ENCODE measurements at regions not wholly inside any gene's neighbourhood (a gene's known extent, or its start where the extent isn't known, plus 50 kb on each side); places are given as distances from the start of the nearest gene placed in this dataset.
"Not testable (repeated sequence)": the region's sequence is repeated elsewhere in the genome, so short reads cannot be mapped to it uniquely, and the experiment has no call there.

DNA sequence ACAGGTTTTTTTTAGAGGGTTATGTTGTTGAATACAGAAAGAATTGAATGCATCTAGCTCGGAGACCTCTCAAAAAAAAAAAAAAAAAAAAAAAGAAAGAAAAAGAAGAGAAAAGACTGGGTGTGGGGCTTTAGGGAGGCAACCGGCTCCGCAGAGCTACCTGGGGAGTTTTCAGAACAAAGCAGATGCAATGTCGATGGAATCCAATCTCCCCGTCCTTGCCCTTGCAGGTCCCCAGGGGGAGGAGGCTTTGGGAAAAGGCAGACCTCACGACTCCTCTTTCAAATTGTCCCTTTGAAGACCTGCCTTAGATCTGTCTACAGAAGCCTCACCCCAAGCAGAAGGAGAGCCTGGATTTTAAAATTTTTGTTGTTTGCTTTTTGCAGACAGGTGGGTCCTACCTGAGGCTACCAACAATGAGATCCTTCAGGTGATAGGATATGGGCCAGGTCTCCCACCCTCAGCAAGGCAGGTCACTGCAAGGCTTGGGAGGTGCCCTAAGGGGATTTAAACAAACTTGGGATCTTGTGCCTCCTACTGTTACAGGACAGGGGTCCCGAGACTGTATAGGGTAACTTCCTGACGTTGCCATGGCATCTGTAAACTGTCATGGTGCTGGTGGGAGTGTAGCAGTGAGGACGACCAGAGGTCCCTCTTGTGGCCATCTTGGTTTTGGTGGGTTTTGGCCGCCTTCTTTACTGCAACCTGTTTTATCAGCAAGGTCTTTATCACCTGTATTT is 75.2 kb upstream of the PRKX start:
- intact Hi-C loops (cut with DNase I) = no loop called here
- H3K9me3 ChIP-seq = no peaks in the 10 kb centered on the region
- WGBS = 10% methylated on average over 10 of the region's 10 CpGs
- H3K4me3 ChIP-seq = no peak overlapping the region
- no peak for DNase-seq (ENCODE audit: low spot score)
- no peak overlapping the region for H3K27ac ChIP-seq
- no peaks in the 10 kb centered on the region for H3K27me3 ChIP-seq (replicated peaks; ENCODE audit: insufficient read depth)
- H3K36me3 ChIP-seq = no peaks in the 10 kb centered on the region
- no peak for TF ChIP-seq POLR2AphosphoS5 (IDR thresholded peaks at IDR 0.05)
- TF ChIP-seq, protein P1, sequence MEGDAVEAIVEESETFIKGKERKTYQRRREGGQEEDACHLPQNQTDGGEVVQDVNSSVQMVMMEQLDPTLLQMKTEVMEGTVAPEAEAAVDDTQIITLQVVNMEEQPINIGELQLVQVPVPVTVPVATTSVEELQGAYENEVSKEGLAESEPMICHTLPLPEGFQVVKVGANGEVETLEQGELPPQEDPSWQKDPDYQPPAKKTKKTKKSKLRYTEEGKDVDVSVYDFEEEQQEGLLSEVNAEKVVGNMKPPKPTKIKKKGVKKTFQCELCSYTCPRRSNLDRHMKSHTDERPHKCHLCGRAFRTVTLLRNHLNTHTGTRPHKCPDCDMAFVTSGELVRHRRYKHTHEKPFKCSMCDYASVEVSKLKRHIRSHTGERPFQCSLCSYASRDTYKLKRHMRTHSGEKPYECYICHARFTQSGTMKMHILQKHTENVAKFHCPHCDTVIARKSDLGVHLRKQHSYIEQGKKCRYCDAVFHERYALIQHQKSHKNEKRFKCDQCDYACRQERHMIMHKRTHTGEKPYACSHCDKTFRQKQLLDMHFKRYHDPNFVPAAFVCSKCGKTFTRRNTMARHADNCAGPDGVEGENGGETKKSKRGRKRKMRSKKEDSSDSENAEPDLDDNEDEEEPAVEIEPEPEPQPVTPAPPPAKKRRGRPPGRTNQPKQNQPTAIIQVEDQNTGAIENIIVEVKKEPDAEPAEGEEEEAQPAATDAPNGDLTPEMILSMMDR (IDR thresholded peaks at IDR 0.05) = no peak
- no peak for TF ChIP-seq POLR2A (IDR thresholded peaks at IDR 0.05)
- H3K4me1 ChIP-seq (replicated peaks) = no peaks in the 10 kb centered on the region

DNA sequence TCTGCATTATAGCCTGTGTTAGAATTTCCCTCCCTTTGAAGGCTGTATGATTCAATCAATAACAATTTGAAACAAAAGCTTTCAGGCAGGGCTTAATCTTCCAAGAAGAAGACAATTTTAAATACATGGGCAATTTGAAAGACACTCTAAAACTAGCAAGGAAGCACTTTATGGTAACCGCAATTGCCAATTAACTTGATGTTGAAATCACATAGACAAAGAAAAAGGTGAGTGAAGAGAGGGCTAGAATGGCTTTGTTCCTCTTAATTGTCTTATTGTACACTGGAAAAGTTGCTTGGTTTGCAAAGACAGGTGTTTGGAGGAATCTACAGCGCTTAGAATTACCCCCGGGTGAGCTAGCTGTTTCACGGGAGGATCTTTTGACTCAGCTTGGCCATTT is 74.4 kb upstream of the PRKX start:
- 33% methylated on average over 4 of the region's 4 CpGs for WGBS
- no peaks in the 10 kb centered on the region for H3K4me1 ChIP-seq (replicated peaks)
- TF ChIP-seq, protein P1 (IDR thresholded peaks at IDR 0.05) = no peak
- TF ChIP-seq POLR2A (IDR thresholded peaks at IDR 0.05) (no peak), POLR2AphosphoS5 (IDR thresholded peaks at IDR 0.05) (no peak)
- intact Hi-C loops (cut with DNase I) = no loop called here
- no peaks in the 10 kb centered on the region for H3K36me3 ChIP-seq
- no peak overlapping the region for H3K27ac ChIP-seq
- H3K9me3 ChIP-seq = no peaks in the 10 kb centered on the region
- no peaks in the 10 kb centered on the region for H3K27me3 ChIP-seq (replicated peaks; ENCODE audit: insufficient read depth)
- DNase-seq (ENCODE audit: low spot score) = no peak
- H3K4me3 ChIP-seq = no peak overlapping the region

DNA sequence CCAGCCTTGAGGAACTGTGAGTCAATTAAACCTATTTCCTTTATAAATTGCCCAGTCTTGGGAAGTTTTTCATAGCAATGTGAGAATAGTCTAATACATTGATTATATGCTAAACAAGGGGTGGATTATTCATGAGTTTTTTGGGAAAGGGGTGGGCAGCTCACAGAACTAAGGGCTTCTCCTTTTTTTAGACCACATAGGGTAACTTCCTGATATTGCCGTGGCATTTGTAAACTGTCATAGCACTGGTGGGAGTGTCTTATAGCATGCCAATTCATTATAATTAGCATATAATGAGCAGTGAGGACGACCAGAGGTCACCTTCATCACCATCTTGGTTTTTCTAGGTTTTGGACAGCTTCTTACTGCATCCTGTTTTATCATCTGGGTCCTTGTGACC is 72.4 kb upstream of the PRKX start:
- 73% methylated on average over 2 of the region's 2 CpGs for WGBS
- H3K27me3 ChIP-seq (replicated peaks; ENCODE audit: insufficient read depth); H3K4me1 ChIP-seq (replicated peaks); H3K9me3 ChIP-seq; H3K36me3 ChIP-seq; DNase-seq (ENCODE audit: low spot score); intact Hi-C loops (cut with DNase I); H3K4me3 ChIP-seq; H3K27ac ChIP-seq: not testable (repeated sequence)

DNA sequence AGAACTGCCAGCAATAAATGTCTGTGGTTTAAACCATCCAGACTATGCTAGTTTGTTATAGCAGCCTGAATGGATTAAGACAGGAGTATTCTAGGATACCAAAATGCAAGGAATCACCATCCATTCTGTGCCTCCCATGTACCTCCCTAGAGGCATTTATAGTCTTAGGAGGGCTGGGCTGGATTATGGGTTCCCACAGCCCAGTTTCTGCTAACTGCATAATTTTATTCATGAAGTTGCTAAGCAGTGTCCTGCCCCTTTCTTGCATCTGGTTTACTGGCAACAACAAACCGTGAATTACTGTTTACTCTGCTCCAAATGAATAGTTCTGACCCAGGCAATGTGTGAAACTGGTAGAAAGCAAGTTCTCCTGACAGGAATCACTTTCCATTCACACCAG is 67.1 kb upstream of the PRKX start:
- H3K36me3 ChIP-seq = no peaks in the 10 kb centered on the region
- TF ChIP-seq, protein P1 (IDR thresholded peaks at IDR 0.05) = no peak
- TF ChIP-seq POLR2A (IDR thresholded peaks at IDR 0.05) = no peak
- TF ChIP-seq POLR2AphosphoS5 (IDR thresholded peaks at IDR 0.05) = no peak
- DNase-seq (ENCODE audit: low spot score) = no peak
- no peaks in the 10 kb centered on the region for H3K27me3 ChIP-seq (replicated peaks; ENCODE audit: insufficient read depth)
- H3K4me3 ChIP-seq = no peak overlapping the region
- H3K9me3 ChIP-seq = no peaks in the 10 kb centered on the region
- H3K4me1 ChIP-seq (replicated peaks) = no peaks in the 10 kb centered on the region
- intact Hi-C loops (cut with DNase I) = no loop called here
- H3K27ac ChIP-seq = no peak overlapping the region
- WGBS = 0% methylated on average over 1 of the region's 1 CpG

DNA sequence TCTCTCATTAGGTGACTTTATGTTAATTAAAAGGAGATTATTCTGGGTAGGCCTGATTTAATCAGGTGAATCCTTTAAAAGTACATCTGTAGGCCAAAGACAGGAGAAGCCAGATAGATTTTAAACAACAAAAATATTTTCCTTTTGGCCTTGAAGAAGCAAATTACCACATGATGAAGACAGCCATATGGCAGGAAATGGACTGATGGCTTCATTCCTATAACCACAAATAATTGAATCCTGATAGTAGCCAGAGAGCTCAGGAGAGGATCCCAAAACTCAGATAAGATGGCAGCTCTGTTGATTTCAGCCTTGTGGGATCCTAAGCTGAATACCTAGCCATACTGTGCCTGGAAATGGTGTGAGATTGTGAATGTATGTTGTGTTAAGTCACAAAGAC is 66.1 kb upstream of the PRKX start:
- no peaks in the 10 kb centered on the region for H3K36me3 ChIP-seq
- TF ChIP-seq, protein P1 (IDR thresholded peaks at IDR 0.05) = no peak
- TF ChIP-seq POLR2AphosphoS5 (IDR thresholded peaks at IDR 0.05) (no peak), POLR2A (IDR thresholded peaks at IDR 0.05) (no peak)
- no peak for DNase-seq (ENCODE audit: low spot score)
- no peaks in the 10 kb centered on the region for H3K27me3 ChIP-seq (replicated peaks; ENCODE audit: insufficient read depth)
- no peaks in the 10 kb centered on the region for H3K4me1 ChIP-seq (replicated peaks)
- no peaks in the 10 kb centered on the region for H3K9me3 ChIP-seq
- intact Hi-C loops (cut with DNase I) = no loop called here
- no peak overlapping the region for H3K4me3 ChIP-seq
- H3K27ac ChIP-seq = no peak overlapping the region
